ENCODE measurements at regions not wholly inside any gene's neighbourhood (a gene's known extent, or its start where the extent isn't known, plus 50 kb on each side); places are given as distances from the start of the nearest gene placed in this dataset.
"Not testable (repeated sequence)": the region's sequence is repeated elsewhere in the genome, so short reads cannot be mapped to it uniquely, and the experiment has no call there.

DNA sequence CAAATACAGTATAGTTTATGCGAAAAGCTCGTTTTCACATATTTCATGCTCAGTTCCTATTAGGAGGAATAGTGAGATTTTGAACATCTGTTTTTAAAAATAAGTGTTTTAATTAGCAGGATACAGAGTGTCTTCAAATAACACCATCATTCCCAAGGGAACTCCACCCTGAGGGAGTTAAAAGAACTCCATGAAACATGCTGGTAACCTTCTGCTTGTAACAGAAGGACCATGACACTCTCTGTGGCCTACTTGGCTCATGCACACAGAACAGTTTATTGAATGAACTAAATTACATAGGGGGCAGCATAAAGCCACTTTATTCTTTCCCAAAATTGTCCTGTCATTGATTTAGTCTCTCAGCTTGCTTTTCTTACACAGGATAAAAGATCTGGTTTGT is 809.5 kb upstream of the SLITRK6 start:
- no peaks in the 10 kb centered on the region for H3K36me3 ChIP-seq
- H3K4me3 ChIP-seq = no peak overlapping the region
- 75 to 89% methylated on average over 2 of the region's 2 CpGs for whole genome bisulfite sequencing, 2 donors
- no peaks in the 10 kb centered on the region for H3K4me1 ChIP-seq
- TF ChIP-seq POLR2AphosphoS5 (IDR thresholded peaks at IDR 0.05) = no peak
- no peak for TF ChIP-seq EP300 (IDR thresholded peaks at IDR 0.05)
- no peak for TF ChIP-seq POLR2A (IDR thresholded peaks at IDR 0.05)
- no peak for TF ChIP-seq CTCF (IDR thresholded peaks at IDR 0.05)
- H3K27me3 ChIP-seq = no peaks in the 10 kb centered on the region
- H3K27ac ChIP-seq = no peak overlapping the region
- intact Hi-C loops (cut with DNase I) = no loop called here
- H3K9me3 ChIP-seq = peaks cover 0 to 4% (median 0%) of the 10 kb centered on the region in 4 donors
- DNase-seq = no peak

GRCh38 chr13:86633346-86633745 is 834.1 kb upstream of the SLITRK6 start:
- H3K9me3 ChIP-seq = no peaks in the 10 kb centered on the region
- 68 to 80% methylated on average over 3 of the region's 3 CpGs for WGBS, 2 donors
- intact Hi-C loops (cut with DNase I) = no loop called here
- H3K27me3 ChIP-seq = no peaks in the 10 kb centered on the region
- DNase-seq = no peak
- H3K27ac ChIP-seq = no peak overlapping the region
- TF ChIP-seq EP300 (IDR thresholded peaks at IDR 0.05) = no peak
- TF ChIP-seq POLR2A (IDR thresholded peaks at IDR 0.05) = no peak
- TF ChIP-seq POLR2AphosphoS5 (IDR thresholded peaks at IDR 0.05) = no peak
- TF ChIP-seq CTCF (IDR thresholded peaks at IDR 0.05) = no peak
- no peaks in the 10 kb centered on the region for H3K4me1 ChIP-seq
- H3K4me3 ChIP-seq = no peak overlapping the region
- H3K36me3 ChIP-seq = no peaks in the 10 kb centered on the region

- intact Hi-C loops (cut with DNase I); DNase-seq; H3K27me3 ChIP-seq; H3K4me1 ChIP-seq; H3K27ac ChIP-seq; H3K36me3 ChIP-seq; H3K9me3 ChIP-seq; H3K4me3 ChIP-seq: not testable (repeated sequence)
- WGBS, 2 donors = 43 to 47% methylated on average over 5 of the region's 5 CpGs
These were observed 852.0 kb upstream of the SLITRK6 start for GRCh38 chr13:86651171-86651570.

DNA sequence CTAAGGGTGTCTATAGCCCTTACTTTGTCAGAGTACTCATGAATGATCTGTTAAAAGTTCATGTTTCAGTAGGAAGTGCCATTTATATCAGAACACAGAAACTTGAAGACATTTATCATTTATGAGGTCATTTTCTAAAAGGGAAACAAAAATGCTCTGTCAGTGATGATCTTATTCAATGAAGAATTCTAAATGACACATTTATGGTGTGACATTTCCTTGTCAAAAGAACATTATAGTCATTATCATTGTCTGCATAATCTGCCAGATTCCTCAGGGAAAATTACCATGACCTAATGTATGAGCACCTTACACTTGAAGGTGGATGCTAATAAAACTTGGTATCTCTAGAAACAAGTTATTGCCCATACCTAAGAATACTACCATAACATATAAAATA is 853.8 kb upstream of the SLITRK6 start:
- no peaks in the 10 kb centered on the region for H3K9me3 ChIP-seq
- intact Hi-C loops (cut with DNase I) = no loop called here
- no peaks in the 10 kb centered on the region for H3K36me3 ChIP-seq
- no peak for TF ChIP-seq POLR2AphosphoS5 (IDR thresholded peaks at IDR 0.05)
- TF ChIP-seq POLR2A (IDR thresholded peaks at IDR 0.05) = no peak
- TF ChIP-seq EP300 (IDR thresholded peaks at IDR 0.05) = no peak
- no peak for TF ChIP-seq CTCF (IDR thresholded peaks at IDR 0.05)
- no peak for DNase-seq
- H3K4me3 ChIP-seq = no peak overlapping the region
- no peaks in the 10 kb centered on the region for H3K27me3 ChIP-seq
- no peak overlapping the region for H3K27ac ChIP-seq
- H3K4me1 ChIP-seq = no peaks in the 10 kb centered on the region

DNA sequence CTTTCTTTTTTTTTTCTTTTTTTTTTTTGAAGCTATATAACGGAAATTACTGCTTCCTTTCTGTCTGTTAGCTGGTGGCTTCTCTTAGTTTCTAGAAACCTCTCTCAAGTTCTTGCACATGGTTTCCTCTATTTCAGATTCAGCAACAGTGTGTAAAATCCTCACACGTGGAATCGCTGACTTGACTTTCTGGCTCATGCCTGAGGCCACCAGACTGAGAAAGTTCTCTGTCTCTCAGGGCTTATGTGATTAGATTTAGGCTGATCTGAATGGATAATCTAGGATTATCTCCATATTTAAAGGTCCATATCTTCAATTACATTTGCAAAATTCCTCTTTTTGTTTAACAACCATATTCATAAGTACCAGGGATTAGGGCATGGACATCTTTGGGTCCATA is 856.3 kb upstream of the SLITRK6 start:
- Histone ChIP-seq H3K9me3 (no peaks in the 10 kb centered on the region), H3K27me3 (no peaks in the 10 kb centered on the region), H3K4me3 (no peak overlapping the region), H3K4me1 (no peaks in the 10 kb centered on the region), H3K27ac (no peak overlapping the region), H3K36me3 (no peaks in the 10 kb centered on the region)
- intact Hi-C loops (cut with DNase I) = no loop called here
- TF ChIP-seq EP300 (IDR thresholded peaks at IDR 0.05) = no peak
- no peak for TF ChIP-seq POLR2A (IDR thresholded peaks at IDR 0.05)
- TF ChIP-seq POLR2AphosphoS5 (IDR thresholded peaks at IDR 0.05) = no peak
- TF ChIP-seq CTCF (IDR thresholded peaks at IDR 0.05) = no peak
- WGBS, 2 donors = 84 to 91% methylated on average over 3 of the region's 3 CpGs
- no peak for DNase-seq

Measured in sigmoid colon (tissue), 6 donors.